ENCODE measurements at regions not wholly inside any gene's neighbourhood (a gene's known extent, or its start where the extent isn't known, plus 50 kb on each side); places are given as distances from the start of the nearest gene placed in this dataset.

- TF ChIP-seq POLR2AphosphoS5 (IDR thresholded peaks at IDR 0.05) (no peak), POLR2A (IDR thresholded peaks at IDR 0.05) (no peak), CTCF (IDR thresholded peaks at IDR 0.05) (no peak), EP300 (IDR thresholded peaks at IDR 0.05) (no peak)
Measured at GRCh38 chr9:130785053-130785452, 50.0 kb upstream of the ABL1 start.

More at GRCh38 chr9:130785053-130785452, 50.0 kb upstream of the ABL1 start:
- Histone ChIP-seq H3K4me1 (peaks cover 34% of the 10 kb centered on the region), H3K36me3 (no peaks in the 10 kb centered on the region), H3K27ac (no peak overlapping the region), H3K4me3 (no peak overlapping the region), H3K9me3 (peaks cover 7% of the 10 kb centered on the region), H3K27me3 (no peaks in the 10 kb centered on the region)
- DNase-seq (ENCODE audit: low spot score in 2 of 2), result no peak
- WGBS, result 71% methylated on average over 8 of the region's 8 CpGs

All from suprapubic skin (tissue), 4 donors.